Type B pancreatic cell (in vitro differentiated cells): ENCODE measurements at regions not wholly inside any gene's neighbourhood (a gene's known extent, or its start where the extent isn't known, plus 50 kb on each side); places are given as distances from the start of the nearest gene placed in this dataset.

Source experiments
- DNase-seq: peaks from one replicate; pipeline ENCODE4 v3.0.0; 2021; ENCODE audit warnings: mixed read lengths; ENCODE audit not compliant: unreplicated experiment; ENCODE audit errors: extremely low spot score
- H3K27ac Mint-ChIP-seq: 2 replicates; pipeline ENCODE4 v1.8.0; 2021; ENCODE audit warnings: mild to moderate bottlenecking, mixed read lengths
- H3K27me3 Mint-ChIP-seq: 2 replicates; pipeline ENCODE4 v1.8.0; 2021; ENCODE audit warnings: mixed read lengths
- H3K36me3 Mint-ChIP-seq: 2 replicates; pipeline ENCODE4 v1.8.0; 2021; ENCODE audit warnings: mixed read lengths
- H3K4me1 Mint-ChIP-seq: one replicate; pipeline ENCODE4 v1.8.0; 2021; ENCODE audit warnings: mixed read lengths; ENCODE audit not compliant: unreplicated experiment
- H3K4me3 Mint-ChIP-seq: 2 replicates; pipeline ENCODE4 v1.8.0; 2021; ENCODE audit warnings: mild to moderate bottlenecking, mixed read lengths
- H3K9me3 Mint-ChIP-seq: 2 replicates; pipeline ENCODE4 v1.8.0; 2021; ENCODE audit warnings: mixed read lengths
- TF ChIP-seq, protein P1 (sequence below): fragments of 200-600 bp; sonication (generic); conservative IDR thresholded peaks from 2 replicates; pipeline ENCODE4 v1.5.0; 2021; ENCODE audit warnings: antibody characterized with exemption, mild to moderate bottlenecking

DNA sequence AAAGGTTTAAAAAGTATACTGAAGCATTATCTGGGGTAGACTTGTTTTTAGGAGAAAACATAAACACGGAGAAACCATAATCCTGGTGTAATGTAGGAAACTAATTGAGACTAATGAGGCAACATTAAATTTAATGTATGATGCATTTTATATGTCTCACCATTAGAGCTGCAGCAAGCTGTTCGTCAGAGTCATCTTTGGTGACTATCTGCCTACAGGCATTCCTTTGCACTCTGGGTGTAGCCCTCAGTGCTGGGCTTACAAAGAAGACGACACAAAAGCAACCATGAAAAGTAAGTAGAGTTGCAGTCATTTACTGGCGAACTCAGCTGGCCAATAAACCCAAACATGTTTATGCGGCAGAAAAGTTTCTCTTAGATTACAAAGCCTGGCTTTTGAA is 415.3 kb upstream of the ZEB2 start:
- H3K36me3 Mint-ChIP-seq = no peaks in the 10 kb centered on the region
- no peak overlapping the region for H3K27ac Mint-ChIP-seq
- no peak for DNase-seq
- TF ChIP-seq, protein P1, sequence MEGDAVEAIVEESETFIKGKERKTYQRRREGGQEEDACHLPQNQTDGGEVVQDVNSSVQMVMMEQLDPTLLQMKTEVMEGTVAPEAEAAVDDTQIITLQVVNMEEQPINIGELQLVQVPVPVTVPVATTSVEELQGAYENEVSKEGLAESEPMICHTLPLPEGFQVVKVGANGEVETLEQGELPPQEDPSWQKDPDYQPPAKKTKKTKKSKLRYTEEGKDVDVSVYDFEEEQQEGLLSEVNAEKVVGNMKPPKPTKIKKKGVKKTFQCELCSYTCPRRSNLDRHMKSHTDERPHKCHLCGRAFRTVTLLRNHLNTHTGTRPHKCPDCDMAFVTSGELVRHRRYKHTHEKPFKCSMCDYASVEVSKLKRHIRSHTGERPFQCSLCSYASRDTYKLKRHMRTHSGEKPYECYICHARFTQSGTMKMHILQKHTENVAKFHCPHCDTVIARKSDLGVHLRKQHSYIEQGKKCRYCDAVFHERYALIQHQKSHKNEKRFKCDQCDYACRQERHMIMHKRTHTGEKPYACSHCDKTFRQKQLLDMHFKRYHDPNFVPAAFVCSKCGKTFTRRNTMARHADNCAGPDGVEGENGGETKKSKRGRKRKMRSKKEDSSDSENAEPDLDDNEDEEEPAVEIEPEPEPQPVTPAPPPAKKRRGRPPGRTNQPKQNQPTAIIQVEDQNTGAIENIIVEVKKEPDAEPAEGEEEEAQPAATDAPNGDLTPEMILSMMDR = no peak
- H3K4me1 Mint-ChIP-seq = peaks cover 35% of the 10 kb centered on the region
- H3K9me3 Mint-ChIP-seq = peaks cover 3% of the 10 kb centered on the region
- H3K4me3 Mint-ChIP-seq = no peak overlapping the region
- H3K27me3 Mint-ChIP-seq = peaks cover 9% of the 10 kb centered on the region

DNA sequence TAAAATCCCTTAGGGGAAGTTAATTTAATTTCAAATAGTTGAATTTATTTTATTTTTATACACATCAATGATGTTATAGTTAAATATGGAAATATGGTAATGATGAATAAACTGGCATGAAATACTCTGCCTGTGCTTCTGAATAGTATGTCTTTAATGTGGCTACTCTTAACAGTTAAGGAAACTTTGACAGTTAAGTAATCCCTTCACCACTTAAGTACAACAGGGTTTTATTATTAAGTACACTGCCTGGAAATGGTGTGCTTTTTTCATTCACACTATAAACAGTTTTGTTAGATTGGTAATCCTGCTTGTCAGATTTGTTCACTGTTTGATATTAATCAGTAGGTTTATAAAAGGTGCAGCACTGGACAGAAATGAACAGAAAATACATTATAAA is 412.0 kb upstream of the ZEB2 start:
- Mint-ChIP-seq H3K27me3 (peaks cover 4% of the 10 kb centered on the region), H3K4me3 (no peak overlapping the region), H3K27ac (no peak overlapping the region), H3K9me3 (peaks cover 5% of the 10 kb centered on the region), H3K4me1 (peaks cover 13% of the 10 kb centered on the region), H3K36me3 (no peaks in the 10 kb centered on the region)
- DNase-seq = no peak
- TF ChIP-seq, protein P1 = no peak

DNA sequence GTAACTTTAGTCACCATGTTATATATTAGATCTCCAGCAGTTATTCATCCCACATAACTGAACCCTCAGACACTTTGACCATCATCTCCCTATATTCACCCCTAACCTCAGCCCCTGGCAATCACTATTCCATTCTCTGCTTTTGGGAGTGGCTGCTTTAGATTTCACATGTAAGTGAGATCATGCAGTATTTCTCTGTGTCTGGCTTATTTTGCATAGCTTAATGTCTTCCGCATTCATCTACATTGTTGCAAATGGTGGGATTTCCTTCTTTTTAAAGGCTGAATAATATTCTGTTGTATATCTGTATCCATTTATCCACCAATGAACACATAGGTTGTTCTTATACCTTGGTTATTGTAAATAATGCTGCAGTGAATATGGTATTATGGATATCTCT is 411.6 kb upstream of the ZEB2 start:
- Mint-ChIP-seq H3K36me3 (no peaks in the 10 kb centered on the region), H3K4me1 (peaks cover 9% of the 10 kb centered on the region), H3K27me3 (peaks cover 1% of the 10 kb centered on the region), H3K27ac (no peak overlapping the region), H3K9me3 (peaks cover 6% of the 10 kb centered on the region), H3K4me3 (no peak overlapping the region)
- TF ChIP-seq, protein P1 = no peak
- DNase-seq = no peak

- H3K27me3 Mint-ChIP-seq = no peaks in the 10 kb centered on the region
- no peaks in the 10 kb centered on the region for H3K4me1 Mint-ChIP-seq
- TF ChIP-seq, protein P1 = no peak
- no peaks in the 10 kb centered on the region for H3K36me3 Mint-ChIP-seq
- H3K4me3 Mint-ChIP-seq = no peak overlapping the region
- no peak for DNase-seq
- H3K27ac Mint-ChIP-seq = no peak overlapping the region
- H3K9me3 Mint-ChIP-seq = peaks cover 22% of the 10 kb centered on the region
These were observed 407.5 kb upstream of the ZEB2 start for GRCh38 chr2:144927429-144927828.

GRCh38 chr2:144925886-144926285 is 406.0 kb upstream of the ZEB2 start:
- Mint-ChIP-seq H3K4me3 (no peak overlapping the region), H3K27me3 (peaks cover under 1% of the 10 kb centered on the region), H3K27ac (no peak overlapping the region), H3K9me3 (peaks cover 24% of the 10 kb centered on the region), H3K4me1 (no peaks in the 10 kb centered on the region), H3K36me3 (no peaks in the 10 kb centered on the region)
- TF ChIP-seq, protein P1 = no peak
- no peak for DNase-seq

DNA sequence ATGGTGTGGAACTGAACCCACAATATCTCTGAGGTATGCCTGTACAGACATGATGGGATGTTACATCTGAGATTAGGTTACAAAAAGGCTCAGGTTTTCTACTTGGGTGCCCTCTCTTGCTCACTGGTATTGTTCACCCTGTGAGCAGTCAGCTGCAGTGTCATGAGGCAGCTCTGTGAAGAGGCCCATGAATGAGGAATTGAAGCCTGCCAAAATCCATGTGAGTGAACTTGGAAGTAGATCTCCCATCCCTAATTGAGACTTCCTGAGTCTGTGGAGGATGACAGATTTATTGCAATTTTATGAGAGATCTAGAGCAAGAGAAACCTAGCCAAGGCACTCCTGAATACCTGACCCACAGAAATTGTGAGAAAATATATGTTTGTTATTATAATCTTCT is 404.9 kb upstream of the ZEB2 start:
- Mint-ChIP-seq H3K4me1 (no peaks in the 10 kb centered on the region), H3K36me3 (no peaks in the 10 kb centered on the region), H3K27me3 (peaks cover 3% of the 10 kb centered on the region), H3K9me3 (peaks cover 24% of the 10 kb centered on the region), H3K4me3 (no peak overlapping the region), H3K27ac (no peak overlapping the region)
- TF ChIP-seq, protein P1 = no peak
- DNase-seq = no peak
